ENCODE measurements at regions not wholly inside any gene's neighbourhood (a gene's known extent, or its start where the extent isn't known, plus 50 kb on each side); places are given as distances from the start of the nearest gene placed in this dataset.

DNA sequence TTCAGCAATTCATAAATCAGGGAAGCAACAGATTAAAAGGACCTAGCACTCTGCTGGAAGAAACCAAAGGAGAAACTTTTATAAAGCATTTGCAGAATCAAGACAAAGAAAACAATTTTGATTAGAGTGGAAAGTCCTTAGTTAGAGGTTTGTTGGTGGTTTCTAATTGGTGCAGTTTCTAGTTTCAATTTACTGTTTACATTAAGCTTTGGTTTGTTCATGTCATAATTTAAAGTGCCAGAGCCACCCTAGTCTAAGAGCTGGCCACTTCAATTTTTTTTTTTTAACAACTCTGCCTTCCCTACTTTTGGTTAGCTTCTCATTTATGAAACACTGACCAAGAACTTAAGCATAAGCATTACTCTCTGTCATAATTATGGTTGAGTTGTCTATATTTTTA lies 1428.2 kb upstream of the GBE1 start:
- TF ChIP-seq, protein P1, sequence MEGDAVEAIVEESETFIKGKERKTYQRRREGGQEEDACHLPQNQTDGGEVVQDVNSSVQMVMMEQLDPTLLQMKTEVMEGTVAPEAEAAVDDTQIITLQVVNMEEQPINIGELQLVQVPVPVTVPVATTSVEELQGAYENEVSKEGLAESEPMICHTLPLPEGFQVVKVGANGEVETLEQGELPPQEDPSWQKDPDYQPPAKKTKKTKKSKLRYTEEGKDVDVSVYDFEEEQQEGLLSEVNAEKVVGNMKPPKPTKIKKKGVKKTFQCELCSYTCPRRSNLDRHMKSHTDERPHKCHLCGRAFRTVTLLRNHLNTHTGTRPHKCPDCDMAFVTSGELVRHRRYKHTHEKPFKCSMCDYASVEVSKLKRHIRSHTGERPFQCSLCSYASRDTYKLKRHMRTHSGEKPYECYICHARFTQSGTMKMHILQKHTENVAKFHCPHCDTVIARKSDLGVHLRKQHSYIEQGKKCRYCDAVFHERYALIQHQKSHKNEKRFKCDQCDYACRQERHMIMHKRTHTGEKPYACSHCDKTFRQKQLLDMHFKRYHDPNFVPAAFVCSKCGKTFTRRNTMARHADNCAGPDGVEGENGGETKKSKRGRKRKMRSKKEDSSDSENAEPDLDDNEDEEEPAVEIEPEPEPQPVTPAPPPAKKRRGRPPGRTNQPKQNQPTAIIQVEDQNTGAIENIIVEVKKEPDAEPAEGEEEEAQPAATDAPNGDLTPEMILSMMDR (conservative IDR thresholded peaks at IDR 0.05) = no peak
- no peak for TF ChIP-seq ZFX (IDR thresholded peaks at IDR 0.05)
- no peak overlapping the region for H3K27ac ChIP-seq

- H3K27ac ChIP-seq = no peak overlapping the region
- TF ChIP-seq, protein P1 (conservative IDR thresholded peaks at IDR 0.05) = no peak
- no peak for TF ChIP-seq ZFX (IDR thresholded peaks at IDR 0.05)
Measured at GRCh38 chr3:83169473-83169872, 1408.0 kb upstream of the GBE1 start.

DNA sequence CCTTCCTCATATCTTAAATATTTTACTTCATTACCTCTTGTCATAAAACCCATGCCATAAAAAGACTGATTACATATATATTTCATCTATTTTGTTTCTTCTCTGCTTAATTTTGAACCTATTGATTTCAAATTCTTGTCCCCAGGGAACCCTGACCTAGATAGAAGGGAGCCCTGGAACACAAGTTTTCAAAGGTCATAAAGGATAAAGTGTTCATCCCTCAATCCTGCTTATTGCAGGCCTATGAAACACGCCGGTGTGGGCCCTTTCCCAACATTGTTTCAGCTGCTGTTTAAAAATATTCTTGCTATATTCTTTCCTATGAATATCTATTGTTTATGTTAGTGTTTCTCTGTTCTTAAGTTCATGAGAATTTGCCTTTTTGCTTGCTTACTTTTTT lies 1389.5 kb upstream of the GBE1 start:
- H3K27ac ChIP-seq = no peak overlapping the region
- TF ChIP-seq ZFX (IDR thresholded peaks at IDR 0.05) = no peak
- TF ChIP-seq, protein P1 (conservative IDR thresholded peaks at IDR 0.05) = no peak

GRCh38 chr3:83140983-83141382 lies 1379.5 kb upstream of the GBE1 start:
- TF ChIP-seq, protein P1 (conservative IDR thresholded peaks at IDR 0.05) = no peak
- TF ChIP-seq ZFX (IDR thresholded peaks at IDR 0.05) = no peak
- H3K27ac ChIP-seq = no peak overlapping the region

DNA sequence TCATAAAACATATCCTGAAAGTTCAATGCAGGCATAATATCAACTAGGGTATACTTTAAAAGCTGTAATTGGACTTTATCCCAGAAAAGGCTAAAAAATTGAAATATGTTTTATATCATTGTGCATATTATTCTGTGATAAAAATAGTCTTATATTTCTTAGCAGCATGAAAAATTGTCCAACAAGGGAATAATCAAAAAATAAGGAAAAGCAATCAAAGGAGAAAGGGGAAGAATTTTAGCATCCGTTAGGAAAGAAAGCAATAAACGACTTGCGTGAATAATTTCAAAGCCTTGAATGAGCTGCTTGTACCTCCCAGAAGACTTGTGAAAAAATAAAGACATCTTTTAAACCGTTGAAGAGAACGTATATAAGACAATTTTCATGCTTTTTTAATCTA lies 1369.8 kb upstream of the GBE1 start:
- H3K27ac ChIP-seq = no peak overlapping the region
- TF ChIP-seq, protein P1 (conservative IDR thresholded peaks at IDR 0.05) = no peak
- no peak for TF ChIP-seq ZFX (IDR thresholded peaks at IDR 0.05)

DNA sequence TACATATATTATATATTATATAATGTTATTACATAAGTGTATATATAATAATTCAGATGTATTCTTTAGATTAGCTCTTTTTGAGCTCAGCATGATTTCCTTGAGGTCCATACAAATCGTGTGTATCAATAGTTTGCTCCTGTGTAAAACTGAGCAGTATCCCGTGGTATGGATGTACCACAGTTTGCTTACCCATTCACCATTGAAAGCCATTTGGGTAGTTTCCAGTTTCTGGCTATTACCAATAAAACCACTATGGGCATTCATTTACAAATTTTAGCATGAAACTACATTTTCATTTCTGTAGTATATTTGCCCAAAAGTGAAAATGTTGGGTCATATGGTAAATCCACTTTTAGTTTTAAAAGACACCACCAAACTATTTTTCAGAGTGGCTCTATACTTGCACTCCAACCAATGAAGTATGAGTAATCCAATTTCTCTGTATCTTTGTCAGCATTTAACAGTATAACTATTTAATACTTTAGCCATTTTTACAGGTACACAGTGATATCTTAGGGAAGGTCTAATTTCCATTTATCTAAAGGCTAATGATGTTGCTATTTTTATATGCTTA lies 1361.4 kb upstream of the GBE1 start:
- no peak overlapping the region for H3K27ac ChIP-seq
- TF ChIP-seq ZFX (IDR thresholded peaks at IDR 0.05) = no peak
- TF ChIP-seq, protein P1 (conservative IDR thresholded peaks at IDR 0.05) = no peak

DNA sequence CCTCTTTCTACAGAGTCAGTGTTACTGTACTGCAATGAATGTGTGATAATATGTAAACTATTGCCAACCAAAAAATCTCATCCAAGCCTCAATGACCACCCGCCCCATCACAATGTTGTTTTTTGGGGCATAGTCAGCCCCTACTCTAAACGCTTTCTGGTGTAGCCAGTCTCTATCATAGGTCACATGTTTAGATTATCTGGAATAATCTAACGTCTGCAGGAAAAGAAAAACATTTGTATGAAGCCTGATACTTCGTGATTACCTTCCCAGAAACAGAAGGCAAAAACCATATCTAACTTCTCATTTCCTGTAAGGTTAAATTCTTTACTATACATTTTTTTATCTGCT lies 1331.8 kb upstream of the GBE1 start:
- no peak for TF ChIP-seq ZFX (IDR thresholded peaks at IDR 0.05)
- TF ChIP-seq, protein P1 (conservative IDR thresholded peaks at IDR 0.05) = no peak
- no peak overlapping the region for H3K27ac ChIP-seq
